NCI-H526 treated with DMSO at 0.1 percent for 48 hours (cell line): ENCODE measurements at regions not wholly inside any gene's neighbourhood (a gene's known extent, or its start where the extent isn't known, plus 50 kb on each side); places are given as distances from the start of the nearest gene placed in this dataset.
"Not testable (repeated sequence)": the region's sequence is repeated elsewhere in the genome, so short reads cannot be mapped to it uniquely, and the experiment has no call there.

ENCODE experiments used
- DNase-seq: peaks from one replicate; lab custom pipeline; 2025; lab: John Stamatoyannopoulos, UW

- no peak for DNase-seq
Observed at GRCh38 chr7:131642429-131642828, 86.0 kb upstream of the PODXL start.

GRCh38 chr7:131640686-131641085 lies 84.3 kb upstream of the PODXL start:
- DNase-seq = no peak

- DNase-seq = no peak
Observed at GRCh38 chr7:131638641-131639430, 82.4 kb upstream of the PODXL start.

GRCh38 chr7:131637859-131638258 lies 81.4 kb upstream of the PODXL start:
- DNase-seq = no peak

- DNase-seq = no peak
Observed at GRCh38 chr7:131636092-131636491, 79.7 kb upstream of the PODXL start.

GRCh38 chr7:131634197-131634596 lies 77.8 kb upstream of the PODXL start:
- DNase-seq = not testable (repeated sequence)

- no peak for DNase-seq
Observed at GRCh38 chr7:131633342-131633843, 77.0 kb upstream of the PODXL start.

GRCh38 chr7:131630427-131630826 lies 74.0 kb upstream of the PODXL start:
- no peak for DNase-seq

- DNase-seq = no peak
Observed at GRCh38 chr7:131629217-131629882, 72.9 kb upstream of the PODXL start.

GRCh38 chr7:131628634-131629033 lies 72.2 kb upstream of the PODXL start:
- no peak for DNase-seq

- no peak for DNase-seq
Observed at GRCh38 chr7:131627735-131628190, 71.3 kb upstream of the PODXL start.

GRCh38 chr7:131626643-131627042 lies 70.2 kb upstream of the PODXL start:
- DNase-seq = no peak

- no peak for DNase-seq
Observed at GRCh38 chr7:131625817-131626372, 69.5 kb upstream of the PODXL start.

GRCh38 chr7:131625345-131625744 lies 68.9 kb upstream of the PODXL start:
- not testable (repeated sequence) for DNase-seq

GRCh38 chr7:131624536-131624935 lies 68.1 kb upstream of the PODXL start:
- DNase-seq = no peak

GRCh38 chr7:131623154-131623553 lies 66.7 kb upstream of the PODXL start:
- DNase-seq = no peak

- DNase-seq = no peak
Observed at GRCh38 chr7:131621652-131622051, 65.2 kb upstream of the PODXL start.

- no peak for DNase-seq
Observed at GRCh38 chr7:131620673-131621609, 64.5 kb upstream of the PODXL start.

- DNase-seq = no peak
Observed at GRCh38 chr7:131619336-131620305, 63.2 kb upstream of the PODXL start.

GRCh38 chr7:131618391-131618790 lies 62.0 kb upstream of the PODXL start:
- no peak for DNase-seq
